GM03348 (cell line): ENCODE measurements at regions not wholly inside any gene's neighbourhood (a gene's known extent, or its start where the extent isn't known, plus 50 kb on each side); places are given as distances from the start of the nearest gene placed in this dataset.
"Not testable (repeated sequence)": the region's sequence is repeated elsewhere in the genome, so short reads cannot be mapped to it uniquely, and the experiment has no call there.

Experiments used
- DNase-seq: peaks from one replicate; pipeline ENCODE4 v3.0.0; 2012; ENCODE audit warnings: low spot score

DNA sequence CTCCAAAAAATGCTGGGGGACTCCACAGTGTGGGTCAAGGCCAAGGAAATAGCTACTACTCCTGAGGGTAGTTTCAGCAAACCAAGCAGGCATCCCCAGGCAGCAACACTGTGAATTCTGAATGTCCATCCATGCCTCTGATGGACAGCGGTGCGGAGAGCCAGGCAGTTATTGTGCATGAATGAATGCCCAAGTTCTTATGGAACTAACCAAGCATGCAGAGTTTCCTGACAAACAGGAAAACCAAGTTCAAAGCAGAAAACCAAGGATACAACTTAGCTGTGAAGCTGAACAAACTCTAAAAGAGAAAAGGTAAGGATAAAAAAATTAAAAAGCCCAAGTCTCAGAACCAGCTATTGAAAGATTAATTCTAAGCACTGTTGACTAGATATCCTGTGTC, 642.6 kb upstream of the HS3ST1 start:
- no peak for DNase-seq

DNA sequence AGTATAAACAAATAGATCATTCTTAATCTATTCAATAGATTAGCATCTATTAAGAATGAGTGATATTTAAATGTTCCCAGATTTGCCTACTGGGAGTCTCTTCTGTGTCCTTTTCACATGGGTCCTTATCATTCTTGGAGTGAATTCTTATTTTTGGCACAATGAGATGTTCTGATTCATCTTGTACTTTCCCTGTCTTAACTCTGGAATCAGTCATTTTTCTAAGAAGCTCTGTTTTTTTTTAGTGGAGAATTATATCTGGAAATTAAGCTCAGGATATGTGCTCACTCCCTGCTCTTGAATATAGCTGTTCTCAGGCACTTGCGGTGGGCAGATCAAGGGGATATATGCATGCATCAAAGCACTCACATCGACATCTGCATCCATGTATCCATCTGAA, 625.3 kb upstream of the HS3ST1 start:
- DNase-seq = no peak

DNA sequence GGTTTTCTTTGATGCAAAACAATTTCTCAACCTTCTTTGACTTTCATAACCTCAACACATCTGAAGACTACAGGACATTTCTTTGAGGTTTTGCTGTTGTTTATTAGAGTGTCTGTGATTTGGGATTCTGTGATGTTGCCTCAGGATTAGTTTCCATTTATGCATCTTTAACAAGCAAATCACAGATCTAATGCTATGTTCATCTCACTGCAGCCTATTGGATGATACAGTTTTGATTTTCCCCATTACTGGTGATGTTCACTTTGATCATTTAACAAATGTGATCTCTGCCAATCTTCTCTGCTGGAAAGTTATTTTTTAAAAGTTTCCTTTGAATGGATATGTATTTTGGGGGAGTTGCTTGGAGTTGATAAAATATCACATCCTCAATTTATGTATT, 624.9 kb upstream of the HS3ST1 start:
- no peak for DNase-seq

DNA sequence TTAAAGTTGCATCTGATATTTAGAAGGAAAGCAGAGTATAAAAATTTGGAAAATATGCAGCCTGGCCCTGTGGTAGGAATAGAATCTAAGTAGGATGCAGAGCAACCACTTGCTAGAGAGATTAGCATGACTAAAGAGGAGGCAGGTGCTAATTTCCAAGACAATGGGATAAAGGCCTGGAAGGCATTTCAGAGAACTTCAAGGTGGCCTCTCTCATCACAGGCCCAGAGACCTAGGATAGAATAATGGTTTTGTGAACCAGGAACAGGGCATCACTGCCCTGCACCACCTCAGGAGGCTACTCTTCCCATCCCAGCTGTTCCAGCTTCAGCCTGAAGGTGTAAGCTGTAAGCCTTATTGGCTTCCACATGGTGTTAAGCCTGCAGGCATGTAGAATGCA, 621.7 kb upstream of the HS3ST1 start:
- no peak for DNase-seq

DNA sequence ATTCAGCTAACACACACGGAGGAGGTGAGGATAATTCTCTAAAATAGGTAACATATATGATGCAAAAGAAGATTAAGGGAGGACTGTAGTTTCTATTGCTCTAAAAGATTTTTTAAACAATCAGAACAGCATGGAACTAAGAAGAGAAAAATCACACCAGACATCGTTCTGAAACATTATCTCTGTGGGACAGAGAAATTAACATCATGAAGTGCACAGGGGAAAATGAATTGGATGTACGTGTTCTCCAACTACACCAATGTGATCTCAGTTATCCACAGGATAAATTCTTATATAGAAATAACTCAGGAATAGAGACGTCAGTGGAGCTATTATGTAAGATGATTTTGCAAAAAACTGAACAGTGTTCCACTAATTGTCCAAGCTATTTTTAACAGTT, 614.1 kb upstream of the HS3ST1 start:
- no peak for DNase-seq

DNA sequence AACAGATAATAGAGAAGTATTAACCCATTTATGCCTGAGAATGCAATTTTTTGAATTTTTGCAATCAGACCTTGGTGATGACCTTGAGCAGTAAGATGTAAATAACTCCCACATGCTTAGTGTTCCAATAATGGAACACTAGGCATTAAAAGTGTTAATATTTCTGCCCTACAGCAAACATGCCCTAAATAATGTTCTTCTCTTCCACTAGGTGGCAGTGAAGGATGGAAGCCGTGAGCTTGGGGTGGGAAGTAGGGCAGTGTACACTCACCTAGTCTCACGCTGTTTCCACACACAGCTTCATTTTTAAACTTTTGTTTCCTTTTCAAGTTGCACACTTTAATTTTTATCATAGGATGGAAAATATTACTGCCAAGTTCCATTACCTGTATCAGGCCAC, 613.1 kb upstream of the HS3ST1 start:
- no peak for DNase-seq

DNA sequence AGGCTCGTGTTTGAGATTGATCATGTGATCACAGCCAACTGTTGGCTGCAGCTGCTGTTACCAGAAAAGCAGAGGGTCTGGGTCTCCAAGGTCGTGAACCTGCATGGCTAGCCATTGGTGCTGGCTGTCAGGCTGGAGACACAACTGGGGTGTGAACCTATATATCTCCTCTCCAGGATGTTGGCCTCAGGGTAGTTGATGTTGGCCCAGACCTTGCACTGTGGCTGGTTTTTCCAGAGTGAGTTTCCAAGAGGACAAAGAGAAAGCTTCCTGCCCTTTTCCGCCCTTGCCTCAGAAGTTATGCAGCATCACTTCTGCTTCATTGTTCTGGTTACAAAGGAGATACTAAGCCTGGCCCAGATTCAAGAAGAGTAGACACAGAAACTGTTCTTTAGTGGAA, 607.8 kb upstream of the HS3ST1 start:
- DNase-seq = no peak

DNA sequence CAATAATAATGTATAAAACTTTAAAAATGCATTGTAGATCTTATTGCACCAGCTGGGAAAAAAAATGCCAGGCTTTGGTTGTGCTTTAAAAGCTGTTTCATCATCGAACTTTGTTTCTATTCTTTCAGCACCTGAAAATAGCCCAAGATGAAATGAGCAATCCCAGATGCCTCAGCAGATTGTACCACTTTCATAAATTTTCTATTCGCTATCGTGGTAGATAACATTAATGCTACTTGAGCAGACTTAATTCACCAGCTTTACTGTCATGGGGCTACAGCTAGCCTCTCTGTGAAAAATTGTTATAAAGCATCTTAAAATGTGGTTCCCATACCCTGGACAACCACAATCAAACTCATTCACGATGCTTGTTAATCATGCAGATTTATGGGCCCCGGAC, 599.6 kb upstream of the HS3ST1 start:
- DNase-seq = no peak

DNA sequence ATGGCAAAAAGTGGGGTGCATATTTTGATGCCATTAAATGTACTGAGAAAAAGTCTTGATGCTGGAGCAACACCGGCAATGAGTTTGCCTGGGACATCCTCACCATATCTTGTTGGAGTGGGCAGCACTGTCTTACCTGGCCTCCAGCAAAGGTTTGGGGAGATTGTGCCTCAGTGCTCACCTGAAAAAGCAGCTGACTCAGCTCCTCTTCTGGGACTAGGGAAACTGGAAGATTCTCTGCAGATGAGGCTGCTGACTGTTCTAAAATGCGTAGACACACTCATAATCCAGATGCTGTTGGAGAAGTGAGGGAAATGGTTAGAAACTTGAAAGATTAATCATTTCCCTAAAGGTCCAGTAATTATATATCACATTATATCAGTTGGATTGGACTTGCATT, 593.7 kb upstream of the HS3ST1 start:
- DNase-seq = no peak

DNA sequence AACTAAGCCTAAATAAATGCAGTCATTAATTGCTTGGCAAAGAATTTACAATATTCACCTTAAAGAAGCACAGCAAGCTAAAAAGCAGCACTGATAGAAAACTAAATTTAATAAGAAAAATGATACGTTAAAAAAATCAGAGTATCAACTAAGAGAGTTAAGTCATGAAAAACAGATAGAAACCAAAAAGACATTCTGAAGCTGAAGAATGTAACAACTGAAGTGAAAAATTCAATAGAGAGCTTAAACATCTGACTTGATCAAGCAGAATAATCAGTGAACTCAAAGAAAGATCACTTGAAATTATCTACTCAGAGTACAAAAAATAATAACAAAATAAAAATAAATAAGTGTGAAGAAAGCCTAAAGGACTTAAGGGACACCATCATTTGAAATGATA, 588.0 kb upstream of the HS3ST1 start:
- no peak for DNase-seq

DNA sequence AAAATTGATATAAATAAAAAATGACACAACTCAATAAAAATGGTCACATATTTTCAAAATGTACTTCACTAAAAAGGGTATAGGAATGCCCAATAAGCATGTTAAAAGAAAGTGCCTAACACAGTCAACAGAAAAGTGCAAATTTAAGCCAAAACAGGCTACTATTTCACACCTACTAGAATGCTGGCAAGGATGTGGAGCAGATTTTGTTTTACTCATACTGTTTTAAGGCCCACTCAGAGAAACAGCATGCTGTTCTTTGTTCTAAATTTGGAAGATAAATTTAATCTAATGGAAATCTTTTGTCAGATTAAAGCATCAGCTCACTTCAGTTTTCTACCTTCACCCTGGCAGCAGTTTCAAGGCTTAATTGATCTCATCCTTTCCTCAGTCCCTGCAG, 576.8 kb upstream of the HS3ST1 start:
- DNase-seq = no peak

DNA sequence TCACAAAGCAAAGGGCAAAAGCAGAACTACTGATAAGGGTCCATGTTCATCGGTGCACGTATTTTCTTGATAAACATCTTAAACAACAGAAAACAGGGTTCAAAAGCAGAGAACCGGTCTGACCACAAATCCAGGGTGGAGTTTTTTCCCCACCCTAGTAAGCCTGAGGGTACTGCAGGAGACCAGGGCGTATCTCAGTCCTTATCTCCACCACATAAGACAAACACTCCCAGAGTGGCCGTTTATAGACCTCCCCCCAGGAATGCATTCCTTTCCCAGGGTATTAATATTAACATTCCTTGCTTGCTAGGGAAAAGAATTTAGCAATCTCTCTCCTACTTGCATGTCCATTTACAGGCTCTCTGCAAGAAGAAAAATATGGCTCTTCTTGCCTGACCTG, 567.9 kb upstream of the HS3ST1 start:
- DNase-seq = not testable (repeated sequence)

DNA sequence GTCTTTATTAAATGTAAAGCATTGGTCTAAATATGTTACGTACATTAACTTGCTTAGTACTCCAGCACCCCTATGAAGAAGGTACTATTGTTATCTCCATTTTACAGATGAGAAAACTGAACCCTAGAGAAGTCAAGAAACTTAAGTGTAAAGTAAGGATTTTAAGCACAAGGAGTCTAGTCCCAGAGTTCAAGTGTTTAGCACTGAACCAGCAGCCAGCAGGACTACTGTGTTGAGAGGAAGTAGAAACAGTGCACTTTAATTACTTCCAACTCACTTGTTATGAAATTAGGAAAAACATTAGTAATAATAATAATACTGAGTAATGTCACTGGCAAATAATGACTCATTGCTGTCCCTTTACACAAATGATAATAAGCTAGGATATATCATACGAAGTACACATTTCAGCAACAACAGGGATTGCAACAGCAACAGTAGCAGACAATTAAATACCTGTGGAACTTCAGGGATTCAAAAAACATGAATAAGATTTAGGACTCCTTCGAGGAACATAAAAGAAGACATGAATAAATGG, 548.1 kb upstream of the HS3ST1 start:
- DNase-seq = no peak

DNA sequence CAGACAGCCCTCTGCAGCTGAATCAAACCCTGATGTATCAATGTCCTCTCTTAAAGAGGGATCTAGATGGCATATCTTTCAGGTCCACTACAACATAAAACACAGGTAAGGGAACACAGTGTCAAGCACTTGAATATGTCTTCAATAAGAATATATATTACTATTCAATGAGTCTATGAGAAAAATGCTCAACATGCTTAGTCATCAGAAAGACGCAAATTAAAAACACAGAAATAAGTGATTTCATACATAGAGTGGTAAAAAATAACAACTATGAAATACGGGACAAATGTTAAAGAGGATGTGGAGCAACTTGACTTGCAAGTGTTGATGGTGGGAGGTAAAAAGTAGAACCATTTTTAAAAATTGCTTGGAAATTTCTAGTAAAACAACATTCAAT, 544.6 kb upstream of the HS3ST1 start:
- no peak for DNase-seq

DNA sequence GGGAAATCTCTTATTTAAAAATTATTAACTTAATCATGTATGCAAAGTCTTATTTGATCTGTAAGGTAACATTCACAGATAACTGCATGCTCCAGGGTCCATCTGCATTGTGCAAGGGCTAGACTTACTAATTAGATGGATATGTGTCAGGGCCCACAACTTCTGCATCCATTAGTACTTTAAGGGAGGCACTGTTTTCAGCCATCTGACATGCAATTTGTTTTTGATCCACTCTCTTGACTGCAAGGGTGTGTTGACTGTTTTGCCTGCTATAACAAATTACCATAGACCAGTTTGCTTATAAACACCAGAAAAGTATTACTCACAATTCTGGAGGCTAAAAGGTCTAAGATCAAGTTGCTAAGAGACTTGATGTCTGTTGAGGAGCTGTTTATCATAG, 542.1 kb upstream of the HS3ST1 start:
- no peak for DNase-seq

DNA sequence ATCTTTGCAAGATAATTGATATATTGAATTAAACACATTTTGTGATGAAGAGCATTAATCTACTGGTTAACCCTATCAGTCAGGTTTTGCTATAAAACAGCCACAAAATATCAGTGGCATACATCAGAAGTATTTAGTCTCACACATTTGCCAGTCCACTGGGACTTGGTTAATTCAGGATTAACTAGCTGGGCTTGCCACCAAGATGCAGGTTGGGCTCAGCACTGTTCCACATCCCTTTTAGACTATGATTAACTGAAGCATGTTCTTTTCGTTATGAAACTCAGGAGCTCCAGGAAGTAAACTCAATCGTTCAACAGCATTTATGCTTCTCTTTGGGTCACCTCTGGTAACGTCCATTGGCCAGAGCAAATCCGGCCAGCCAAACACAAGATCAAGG, 538.1 kb upstream of the HS3ST1 start:
- DNase-seq = no peak

DNA sequence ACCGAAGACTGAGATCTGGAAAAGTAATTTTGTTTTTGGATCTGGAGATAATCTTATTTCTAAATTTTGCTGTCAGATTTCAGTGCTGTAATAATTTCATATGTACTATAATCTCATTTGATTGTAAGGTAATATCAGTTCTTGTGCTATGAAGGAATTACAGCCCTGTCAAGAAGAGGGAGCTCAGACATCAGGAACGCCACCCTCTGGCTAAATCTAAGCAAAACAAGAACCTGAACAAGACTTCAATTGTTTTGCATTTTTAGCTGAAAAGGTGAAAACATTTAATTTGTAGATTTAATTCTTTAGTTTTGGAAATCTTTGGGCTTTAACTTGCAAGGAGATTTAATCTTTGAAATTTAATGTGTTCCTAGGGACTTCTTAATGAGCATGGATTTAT, 525.4 kb upstream of the HS3ST1 start:
- no peak for DNase-seq

DNA sequence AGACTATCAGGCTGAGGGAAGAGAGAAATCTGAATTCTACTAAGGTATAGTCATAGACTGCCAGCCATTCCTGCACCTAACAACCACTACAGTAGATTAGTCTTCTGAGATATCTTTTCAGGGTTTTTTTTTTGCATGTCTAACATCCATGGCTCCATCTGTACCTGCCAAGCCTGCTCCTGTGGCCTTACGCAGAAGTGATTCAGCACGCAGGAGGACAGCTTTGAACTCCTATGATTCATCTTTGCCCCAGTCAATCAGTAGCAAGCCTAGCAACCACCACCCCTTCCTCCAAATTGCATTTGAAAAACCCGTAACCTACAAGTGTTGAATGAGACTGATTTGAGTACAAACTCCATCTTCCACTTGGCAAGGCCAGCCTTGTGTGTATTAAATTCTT, 520.7 kb upstream of the HS3ST1 start:
- no peak for DNase-seq

DNA sequence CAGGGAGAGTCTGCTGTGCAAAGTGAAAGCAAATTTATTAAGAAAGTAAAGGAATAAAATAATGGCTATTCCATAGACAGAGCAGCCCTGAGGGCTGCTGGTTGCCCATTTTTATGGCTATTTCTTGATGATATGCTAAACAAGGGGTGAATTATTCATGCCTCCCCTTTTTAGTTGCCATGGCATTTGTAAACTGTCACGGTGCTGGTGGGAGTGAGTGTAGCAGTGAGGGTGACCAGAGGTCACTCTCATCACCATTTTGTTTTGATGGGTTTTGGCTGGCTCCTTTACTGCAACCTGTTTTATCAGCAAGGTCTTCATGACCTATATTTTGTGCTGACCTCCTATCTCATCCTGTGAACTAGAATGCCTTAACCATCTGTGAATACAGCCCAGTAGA, 518.9 kb upstream of the HS3ST1 start:
- DNase-seq = not testable (repeated sequence)

DNA sequence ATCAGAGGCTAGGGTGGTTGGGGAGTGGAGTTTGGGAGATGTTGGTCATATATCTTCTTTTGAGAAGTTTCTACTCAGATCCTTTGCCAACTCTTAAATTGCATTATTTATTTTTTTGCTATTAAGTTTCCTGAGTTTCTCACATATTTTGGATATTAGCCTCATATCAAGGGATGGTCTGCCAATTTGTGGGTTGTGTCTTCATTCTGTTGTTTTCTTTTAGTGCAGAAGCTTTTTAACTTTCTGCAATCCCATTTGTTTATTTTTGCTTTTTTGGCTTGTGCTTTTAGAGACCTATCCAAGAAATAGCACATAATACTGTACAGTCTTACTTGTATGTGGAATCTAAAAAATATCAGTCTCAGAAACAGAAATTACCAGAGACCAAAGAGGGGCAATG, 509.2 kb upstream of the HS3ST1 start:
- no peak for DNase-seq

DNA sequence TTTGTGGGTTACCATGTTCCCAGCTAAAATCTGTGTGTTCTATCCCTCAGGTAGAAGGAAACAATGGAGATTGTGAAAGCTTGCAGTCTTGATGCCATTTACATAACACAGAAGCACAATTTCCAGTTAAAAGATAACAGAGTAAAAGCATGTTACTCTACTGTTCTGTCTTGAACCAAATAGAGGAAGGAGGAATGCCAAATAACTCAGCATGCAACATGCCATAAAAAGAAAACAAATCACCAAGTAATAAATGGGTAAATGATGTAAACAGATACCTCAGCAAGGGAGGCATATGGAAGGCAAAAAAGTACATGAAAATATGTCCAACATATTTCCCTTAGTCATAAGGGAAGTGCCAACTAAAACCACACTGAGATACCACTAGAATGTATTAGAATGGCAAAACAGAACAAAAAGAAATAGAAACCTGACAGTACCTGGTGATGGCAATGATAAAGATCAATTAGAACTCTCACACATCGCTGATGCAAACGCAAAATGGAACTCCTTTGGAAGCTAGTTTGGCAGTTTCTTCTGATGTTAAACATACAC, 502.6 kb upstream of the HS3ST1 start:
- no peak for DNase-seq

DNA sequence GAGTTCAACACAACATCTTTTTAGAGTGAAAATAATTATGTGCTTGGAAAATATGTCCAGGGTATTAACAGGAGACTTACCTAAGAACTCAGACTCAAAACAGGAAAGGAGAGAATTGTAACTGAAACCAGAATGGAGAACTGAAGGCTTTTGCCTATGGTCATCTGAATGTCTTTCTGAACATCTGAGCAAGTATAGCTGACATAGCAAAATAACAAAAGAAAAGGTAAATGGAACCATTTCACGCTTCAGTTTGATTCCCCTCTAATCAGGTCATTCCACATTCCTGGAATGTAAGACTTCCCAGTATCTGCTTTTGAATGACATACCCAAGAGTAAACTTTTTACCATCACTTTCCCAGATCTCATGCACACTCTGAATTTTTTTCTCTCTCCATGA, 500.4 kb upstream of the HS3ST1 start:
- DNase-seq = no peak

DNA sequence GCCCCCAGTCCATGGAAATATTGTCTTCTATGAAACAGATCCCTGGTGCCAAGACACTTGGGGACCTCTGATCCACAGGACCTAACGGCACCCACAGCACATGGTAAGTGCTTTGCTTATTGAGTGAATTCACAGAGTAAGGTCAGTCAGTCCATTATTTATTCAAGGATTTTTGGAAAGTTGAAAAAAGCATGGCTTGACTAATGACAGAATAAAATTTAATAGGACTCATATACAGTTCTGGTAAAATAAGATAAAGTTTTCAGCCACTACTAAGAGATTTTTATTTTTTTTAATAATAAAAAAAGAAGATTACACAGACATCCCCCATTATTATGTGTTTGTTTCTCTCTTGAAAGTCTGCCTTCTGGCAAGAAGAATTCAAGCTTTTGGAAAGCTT, 490.6 kb upstream of the HS3ST1 start:
- DNase-seq = no peak

DNA sequence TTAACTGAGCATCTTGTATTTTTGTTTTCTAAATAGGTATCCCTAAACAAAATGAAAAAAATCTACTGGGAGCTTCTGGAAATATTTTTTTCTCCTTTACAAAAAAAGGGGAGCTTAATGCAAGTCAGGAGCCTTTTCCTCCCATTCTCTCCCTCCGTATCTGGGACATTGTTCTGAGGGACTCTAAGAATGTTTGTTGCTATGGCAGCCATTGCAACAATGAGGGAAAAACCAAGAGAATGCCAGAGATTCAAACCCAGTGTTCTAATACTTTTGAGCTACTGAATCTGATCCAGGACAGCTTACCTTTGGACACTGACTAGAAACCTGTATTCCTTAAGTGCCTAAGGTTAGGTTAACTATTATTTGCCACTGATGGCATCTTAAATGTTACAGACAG, 485.7 kb upstream of the HS3ST1 start:
- DNase-seq = no peak

DNA sequence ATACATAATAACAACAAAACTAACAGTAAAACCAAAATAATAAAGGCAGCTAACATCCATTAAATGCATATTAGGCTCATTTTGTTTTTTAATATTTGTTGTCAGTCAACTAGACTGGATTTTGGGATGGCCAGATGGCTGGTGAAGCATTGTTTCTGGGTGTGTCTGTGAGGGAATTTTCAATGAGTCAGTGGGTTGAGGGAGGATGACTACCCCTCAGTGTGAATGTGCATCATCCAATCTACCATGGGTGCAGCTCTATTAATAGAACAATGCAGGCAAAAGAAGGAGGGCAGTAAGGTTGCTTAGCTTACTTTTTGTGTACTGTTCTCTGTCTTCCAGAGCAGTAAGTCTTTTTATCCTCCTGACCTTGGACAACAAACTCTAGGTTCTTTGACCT, 484.2 kb upstream of the HS3ST1 start:
- DNase-seq = no peak
